ENCODE measurements at regions not wholly inside any gene's neighbourhood (a gene's known extent, or its start where the extent isn't known, plus 50 kb on each side); places are given as distances from the start of the nearest gene placed in this dataset.

- Histone ChIP-seq H3K4me3 (no peak overlapping the region), H3K27ac (no peak overlapping the region)
- DNase-seq (ENCODE audit: low spot score), result no peak
- no peak for TF ChIP-seq CTCF (IDR thresholded peaks at IDR 0.05)
Observed at GRCh38 chr7:18194616-18195015, 167.0 kb upstream of the PRPS1L1 start.

GRCh38 chr7:18196638-18197037 lies 169.0 kb upstream of the PRPS1L1 start:
- Histone ChIP-seq H3K27ac (no peak overlapping the region), H3K4me3 (no peak overlapping the region)
- TF ChIP-seq CTCF (IDR thresholded peaks at IDR 0.05), result no peak
- no peak for DNase-seq (ENCODE audit: low spot score)

- H3K27ac ChIP-seq, result no peak overlapping the region
- no peak overlapping the region for H3K4me3 ChIP-seq
- DNase-seq (ENCODE audit: low spot score), result no peak
- no peak for TF ChIP-seq CTCF (IDR thresholded peaks at IDR 0.05)
Observed at GRCh38 chr7:18198868-18199267, 171.2 kb upstream of the PRPS1L1 start.

- H3K4me3 ChIP-seq, result no peak overlapping the region
- peak overlapping the region in 1 of 2 donors; percentile 37 for H3K27ac ChIP-seq
- TF ChIP-seq CTCF (IDR thresholded peaks at IDR 0.05), result no peak
- no peak for DNase-seq (ENCODE audit: low spot score)
Observed at GRCh38 chr7:18200266-18200665, 172.6 kb upstream of the PRPS1L1 start.

GRCh38 chr7:18200855-18201254 lies 173.2 kb upstream of the PRPS1L1 start:
- Histone ChIP-seq H3K27ac (peak overlapping the region in 1 of 2 donors; percentile 37), H3K4me3 (no peak overlapping the region)
- DNase-seq (ENCODE audit: low spot score), result no peak
- TF ChIP-seq CTCF (IDR thresholded peaks at IDR 0.05), result no peak

GRCh38 chr7:18201350-18201749 lies 173.7 kb upstream of the PRPS1L1 start:
- no peak for DNase-seq (ENCODE audit: low spot score)
- no peak for TF ChIP-seq CTCF (IDR thresholded peaks at IDR 0.05)
- Histone ChIP-seq H3K4me3 (no peak overlapping the region), H3K27ac (peak overlapping the region in 1 of 2 donors; percentile 27)

- TF ChIP-seq CTCF (IDR thresholded peaks at IDR 0.05), result no peak
- H3K27ac ChIP-seq, result no peak overlapping the region
- no peak for DNase-seq (ENCODE audit: low spot score)
- H3K4me3 ChIP-seq, result no peak overlapping the region
Observed at GRCh38 chr7:18202315-18203045, 174.8 kb upstream of the PRPS1L1 start.

All from coronary artery (tissue), 2 donors.